ENCODE measurements at regions not wholly inside any gene's neighbourhood (a gene's known extent, or its start where the extent isn't known, plus 50 kb on each side); places are given as distances from the start of the nearest gene placed in this dataset.

GRCh38 chr12:19997656-19998400 lies 370.5 kb upstream of the PDE3A start:
- TF ChIP-seq CTCF (IDR thresholded peaks at IDR 0.05; ENCODE audit: insufficient read depth, low read length, missing control alignments), result no peak
- DNase-seq (ENCODE audit: low read depth, low spot score), result no peak
- ChIA-PET POLR2A (interaction anchor here (0.6 kb wide), 1 partner anchor 370 kb away, joined by 3 read pairs; the partner anchor contains the start of gene PDE3A), CTCF (interaction anchor here (1.4 kb wide), 1 partner anchor 259 kb away, joined by 3 read pairs; no protein-coding TSS in a partner anchor)
- H3K4me3 ChIP-seq (ENCODE audit: low read depth, low read length), result no peak overlapping the region

- ChIA-PET CTCF (interaction anchor here (1.4 kb wide), 1 partner anchor 259 kb away, joined by 3 read pairs; no protein-coding TSS in a partner anchor), POLR2A (interaction anchor here (0.6 kb wide), 1 partner anchor 370 kb away, joined by 3 read pairs; the partner anchor contains the start of gene PDE3A)
- no peak for DNase-seq (ENCODE audit: low read depth, low spot score)
- no peak for TF ChIP-seq CTCF (IDR thresholded peaks at IDR 0.05; ENCODE audit: insufficient read depth, low read length, missing control alignments)
- no peak overlapping the region for H3K4me3 ChIP-seq (ENCODE audit: low read depth, low read length)
These were observed 369.9 kb upstream of the PDE3A start for GRCh38 chr12:19998411-19998810.

GRCh38 chr12:19998961-19999804 lies 369.2 kb upstream of the PDE3A start:
- TF ChIP-seq CTCF (IDR thresholded peaks at IDR 0.05; ENCODE audit: insufficient read depth, low read length, missing control alignments), result no peak
- ChIA-PET CTCF (interaction anchor here (1.3 kb wide), 1 partner anchor 195 kb away, joined by 5 read pairs; no protein-coding TSS in a partner anchor), POLR2A (no interaction called here)
- H3K4me3 ChIP-seq (ENCODE audit: low read depth, low read length), result no peak overlapping the region
- DNase-seq (ENCODE audit: low read depth, low spot score), result no peak

GRCh38 chr12:19999805-20000138 lies 368.6 kb upstream of the PDE3A start:
- TF ChIP-seq CTCF (IDR thresholded peaks at IDR 0.05; ENCODE audit: insufficient read depth, low read length, missing control alignments), result no peak
- CTCF ChIA-PET, result interaction anchor here (1.3 kb wide), 1 partner anchor 194 kb away, joined by 5 read pairs; no protein-coding TSS in a partner anchor
- POLR2A ChIA-PET, result no interaction called here

GRCh38 chr12:20000229-20000849 lies 368.0 kb upstream of the PDE3A start:
- H3K4me3 ChIP-seq (ENCODE audit: low read depth, low read length), result no peak overlapping the region
- TF ChIP-seq CTCF (IDR thresholded peaks at IDR 0.05; ENCODE audit: insufficient read depth, low read length, missing control alignments), result no peak
- no peak for DNase-seq (ENCODE audit: low read depth, low spot score)
- ChIA-PET CTCF (interaction anchor here (1.3 kb wide), 1 partner anchor 194 kb away, joined by 5 read pairs; no protein-coding TSS in a partner anchor), POLR2A (no interaction called here)

More at GRCh38 chr12:19999805-20000138, 368.6 kb upstream of the PDE3A start:
- no peak for DNase-seq (ENCODE audit: low read depth, low spot score)
- H3K4me3 ChIP-seq (ENCODE audit: low read depth, low read length), result no peak overlapping the region
